HG02938 (cell line): ENCODE measurements at regions not wholly inside any gene's neighbourhood (a gene's known extent, or its start where the extent isn't known, plus 50 kb on each side); places are given as distances from the start of the nearest gene placed in this dataset.

ENCODE experiments used
- ATAC-seq: cut with Tn5 transposase; IDR thresholded peaks from one replicate; pipeline ENCODE4 v1.9.1; 2021; ENCODE audit warnings: mild to moderate bottlenecking, moderate library complexity; ENCODE audit not compliant: unreplicated experiment

GRCh38 chr1:217095050-217095622, 371.9 kb upstream of the ESRRG start:
- no peak for ATAC-seq

- no peak for ATAC-seq
Measured at GRCh38 chr1:217091561-217091960, 368.3 kb upstream of the ESRRG start.

GRCh38 chr1:217090060-217090911, 367.1 kb upstream of the ESRRG start:
- ATAC-seq, result no peak

GRCh38 chr1:217089361-217090014, 366.3 kb upstream of the ESRRG start:
- no peak for ATAC-seq

- no peak for ATAC-seq
Measured at GRCh38 chr1:217088521-217089284, 365.5 kb upstream of the ESRRG start.

GRCh38 chr1:217088011-217088410, 364.8 kb upstream of the ESRRG start:
- ATAC-seq, result no peak

- no peak for ATAC-seq
Measured at GRCh38 chr1:217079584-217079983, 356.4 kb upstream of the ESRRG start.

- ATAC-seq, result no peak
Measured at GRCh38 chr1:217078959-217079358, 355.7 kb upstream of the ESRRG start.

- no peak for ATAC-seq
Measured at GRCh38 chr1:217078078-217078690, 355.0 kb upstream of the ESRRG start.

GRCh38 chr1:217077426-217077825, 354.2 kb upstream of the ESRRG start:
- ATAC-seq, result no peak

- no peak for ATAC-seq
Measured at GRCh38 chr1:217076902-217077301, 353.7 kb upstream of the ESRRG start.

GRCh38 chr1:217072926-217073325, 349.7 kb upstream of the ESRRG start:
- ATAC-seq, result no peak

GRCh38 chr1:217067642-217068041, 344.4 kb upstream of the ESRRG start:
- peak; percentile 44 for ATAC-seq

- no peak for ATAC-seq
Measured at GRCh38 chr1:217066794-217067193, 343.6 kb upstream of the ESRRG start.

GRCh38 chr1:217063172-217063908, 340.1 kb upstream of the ESRRG start:
- no peak for ATAC-seq

GRCh38 chr1:217062586-217062985, 339.4 kb upstream of the ESRRG start:
- ATAC-seq, result no peak

GRCh38 chr1:217059401-217059800, 336.2 kb upstream of the ESRRG start:
- ATAC-seq, result no peak

GRCh38 chr1:217053676-217054075, 330.4 kb upstream of the ESRRG start:
- ATAC-seq, result no peak

GRCh38 chr1:217052626-217053025, 329.4 kb upstream of the ESRRG start:
- ATAC-seq, result no peak

GRCh38 chr1:217052196-217052595, 329.0 kb upstream of the ESRRG start:
- no peak for ATAC-seq
